ENCODE measurements at regions not wholly inside any gene's neighbourhood (a gene's known extent, or its start where the extent isn't known, plus 50 kb on each side); places are given as distances from the start of the nearest gene placed in this dataset.
"Not testable (repeated sequence)": the region's sequence is repeated elsewhere in the genome, so short reads cannot be mapped to it uniquely, and the experiment has no call there.

DNA sequence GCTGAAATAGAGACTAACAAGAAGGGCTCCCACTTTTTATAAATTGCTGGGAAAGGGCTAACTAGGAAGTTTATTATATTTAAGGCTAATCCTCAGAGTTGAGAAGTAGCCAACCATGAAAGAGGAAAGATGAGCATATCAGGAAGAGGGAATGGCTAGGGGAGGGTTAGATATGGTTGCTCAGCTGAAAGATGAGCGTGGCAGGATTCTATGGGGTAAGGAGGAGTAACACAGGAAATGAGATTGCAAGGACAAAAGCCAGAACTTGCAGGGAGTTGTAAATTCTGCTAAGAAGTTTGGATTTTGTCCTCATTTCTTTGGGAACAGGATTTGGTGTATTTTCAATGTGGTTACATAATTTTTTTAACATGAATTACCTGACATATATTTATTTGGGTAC, 127.4 kb upstream of the ATP2B1 start:
- FAIRE-seq, result no peak
- no peak for DNase-seq (ENCODE audit: low spot score)

DNA sequence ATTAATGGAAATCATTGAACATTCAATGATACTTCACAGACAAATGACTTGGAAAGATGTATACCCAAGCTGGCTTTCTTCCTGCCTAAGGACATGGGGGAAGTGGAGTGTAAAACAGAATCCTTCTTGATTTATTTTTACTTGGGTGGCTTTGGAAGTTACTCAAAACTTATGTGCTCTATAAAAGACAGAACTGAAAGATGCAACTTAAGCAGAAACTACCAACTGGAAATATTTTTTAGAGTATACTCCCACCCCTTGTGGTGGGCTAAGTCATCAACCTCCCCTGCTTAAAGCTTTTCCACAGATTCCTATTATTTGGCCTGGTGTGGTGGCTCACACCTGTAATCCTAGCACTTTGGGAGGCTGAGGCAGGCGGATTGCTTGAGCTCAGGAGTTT, 126.0 kb upstream of the ATP2B1 start:
- FAIRE-seq (no peak), DNase-seq (ENCODE audit: low spot score) (no peak)

DNA sequence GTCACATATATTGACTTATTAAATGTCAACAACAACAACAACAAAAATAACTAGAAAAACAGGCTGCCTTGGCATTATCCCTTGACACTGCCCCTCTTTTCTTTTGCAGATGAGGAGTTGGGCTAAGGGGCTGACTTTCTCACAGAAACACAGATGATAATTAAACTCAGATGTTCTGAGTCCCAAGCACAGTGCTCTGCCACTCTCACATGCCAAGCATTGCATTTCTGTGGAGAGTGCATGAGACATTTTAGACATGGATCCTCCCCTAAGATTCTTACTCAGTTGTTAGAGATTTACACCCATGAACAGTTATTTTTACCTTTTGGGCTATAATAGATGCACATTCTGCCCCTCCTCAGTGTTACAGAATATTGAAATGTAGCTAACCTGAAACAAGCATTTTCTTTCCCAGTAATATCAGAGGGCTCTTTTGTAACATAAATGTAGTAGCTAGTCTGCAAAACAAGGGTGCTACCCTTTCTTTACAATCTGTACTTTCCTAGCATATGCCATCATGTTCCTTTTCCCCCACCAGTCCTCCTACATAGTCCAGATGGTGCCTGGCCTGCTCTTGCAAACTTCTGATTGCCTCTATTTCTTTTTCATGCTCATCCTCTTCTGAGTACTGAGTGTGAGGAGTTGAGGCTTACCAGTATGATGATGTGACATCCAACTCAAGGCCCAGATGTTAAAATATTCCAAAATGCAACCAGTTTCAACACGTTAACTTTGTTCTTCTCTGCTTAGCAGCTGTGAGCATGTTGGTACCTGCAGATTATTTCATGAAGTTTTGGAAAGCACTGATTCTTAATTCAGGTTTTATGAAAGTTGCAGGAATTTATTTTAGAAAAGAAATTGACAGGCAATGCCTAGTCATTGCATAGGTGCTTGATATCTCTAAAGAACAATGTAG, 125.0 kb upstream of the ATP2B1 start:
- DNase-seq (ENCODE audit: low spot score), result no peak
- no peak for FAIRE-seq

DNA sequence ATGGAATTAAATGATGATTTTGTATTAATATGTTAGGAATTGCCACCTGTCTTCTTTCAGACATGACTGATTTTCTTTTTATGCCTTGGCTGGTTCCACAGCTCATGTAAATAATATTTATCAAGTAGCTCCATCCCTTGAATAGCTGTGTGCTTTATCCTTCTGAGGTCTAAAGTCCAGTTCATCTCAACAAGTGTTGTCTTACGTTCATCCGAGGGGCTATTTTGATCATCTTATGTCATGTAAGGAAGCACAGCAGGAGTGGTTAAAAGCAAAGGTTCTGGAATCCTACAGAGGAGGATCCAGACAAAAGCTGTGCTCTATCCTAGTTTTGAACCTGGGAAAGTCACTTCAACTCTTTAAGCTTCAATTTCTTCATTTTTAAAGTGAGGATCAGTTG, 123.7 kb upstream of the ATP2B1 start:
- FAIRE-seq (no peak), DNase-seq (ENCODE audit: low spot score) (no peak)

DNA sequence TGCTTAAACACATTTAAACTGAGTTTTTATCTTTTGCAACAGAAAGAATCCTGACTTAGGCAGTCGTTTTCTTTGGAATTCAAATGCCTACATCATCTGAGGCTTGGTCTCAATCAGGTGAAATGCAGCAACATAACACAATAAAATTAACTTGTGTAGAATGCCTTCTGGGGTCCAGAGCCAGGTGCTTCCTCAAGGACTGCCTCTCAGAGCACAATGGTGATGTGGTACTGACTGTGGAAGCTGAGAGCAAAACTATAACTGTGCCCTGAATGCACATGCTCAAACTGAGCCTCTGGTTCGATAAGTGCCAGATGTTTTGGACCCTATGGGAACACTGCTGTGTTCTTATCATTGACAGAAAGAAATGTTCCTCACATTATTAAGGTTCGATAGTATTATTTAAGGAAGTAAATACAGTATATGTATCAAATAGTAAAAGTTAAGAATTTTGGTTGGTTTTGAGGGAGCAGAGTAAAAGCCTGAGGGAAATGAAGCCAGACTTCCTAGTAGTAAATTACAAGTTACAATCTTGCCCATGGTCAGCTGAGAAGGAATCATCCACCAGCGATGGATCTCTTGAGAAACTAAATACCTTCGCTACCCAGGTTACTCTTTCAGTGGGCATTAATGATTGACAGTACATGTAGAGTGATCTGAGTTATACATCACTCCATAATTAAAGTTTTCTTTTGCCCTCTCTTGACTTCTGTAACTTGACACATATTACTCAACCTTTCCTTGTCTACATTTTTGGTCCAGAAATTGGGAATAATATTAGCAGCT, 122.9 kb upstream of the ATP2B1 start:
- FAIRE-seq (no peak), DNase-seq (ENCODE audit: low spot score) (no peak)

DNA sequence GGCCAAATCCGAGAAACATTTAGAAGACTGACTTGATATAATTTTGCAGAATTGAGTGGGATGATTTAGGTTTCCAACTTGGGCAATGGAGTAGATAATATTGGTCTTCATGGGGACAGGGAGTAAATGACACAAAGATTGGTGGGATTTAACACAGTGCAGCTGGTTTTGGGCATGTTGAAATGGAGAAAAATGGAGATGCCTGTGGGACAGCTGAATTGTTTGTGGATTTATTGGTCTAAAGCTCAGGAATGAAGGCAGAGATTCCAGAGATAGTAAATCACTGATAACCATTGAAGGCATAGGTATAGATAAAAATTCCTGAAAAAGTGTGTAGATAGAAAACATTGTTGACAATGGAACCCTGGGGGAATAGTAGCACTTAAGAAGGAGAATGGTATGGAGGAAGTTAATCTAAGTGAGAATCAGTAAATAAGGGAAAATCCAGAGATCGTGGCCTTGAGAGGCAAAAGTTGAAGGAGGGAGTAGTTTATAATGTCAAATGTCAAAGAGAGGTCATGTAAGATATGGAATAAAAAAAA, 120.9 kb upstream of the ATP2B1 start:
- FAIRE-seq (no peak), DNase-seq (ENCODE audit: low spot score) (no peak)

DNA sequence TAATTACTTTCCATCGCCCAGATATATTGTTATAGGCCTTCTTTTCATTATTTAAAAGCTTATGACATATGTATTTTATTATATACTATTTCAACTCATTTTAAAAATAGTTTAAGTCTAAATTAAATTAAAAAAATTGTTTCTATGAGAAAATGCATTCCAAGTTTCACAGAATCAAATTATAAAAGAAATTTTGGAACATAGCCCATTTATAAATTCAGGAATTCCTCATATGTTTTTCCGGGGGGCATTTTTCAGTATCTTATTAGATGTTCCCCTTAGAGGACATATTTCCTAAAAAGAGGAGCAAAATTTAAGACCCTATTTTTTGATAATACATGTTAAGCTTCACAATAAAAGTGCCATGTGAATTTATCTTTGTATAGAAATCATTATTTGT, 119.9 kb upstream of the ATP2B1 start:
- FAIRE-seq (no peak), DNase-seq (ENCODE audit: low spot score) (no peak)

DNA sequence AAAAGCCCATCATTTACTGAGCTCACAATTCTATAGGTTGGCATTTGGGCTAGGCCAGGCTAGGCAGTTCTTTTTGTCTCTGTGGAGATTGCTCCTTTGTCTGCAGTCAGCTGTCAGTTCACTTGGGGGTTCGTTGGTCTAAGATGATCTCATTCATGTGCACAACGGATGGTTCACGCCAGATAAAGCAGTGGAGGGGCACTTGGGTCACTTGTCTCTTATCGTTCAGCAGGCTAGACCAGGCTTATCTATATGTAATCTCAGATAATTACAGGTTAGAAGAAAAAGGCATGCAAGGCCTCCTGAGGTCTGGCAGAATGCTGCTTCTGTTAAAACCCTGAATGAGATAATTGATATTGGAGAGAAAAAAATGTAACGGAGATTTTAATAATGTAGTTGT, 119.0 kb upstream of the ATP2B1 start:
- FAIRE-seq, result no peak
- DNase-seq (ENCODE audit: low spot score), result no peak

DNA sequence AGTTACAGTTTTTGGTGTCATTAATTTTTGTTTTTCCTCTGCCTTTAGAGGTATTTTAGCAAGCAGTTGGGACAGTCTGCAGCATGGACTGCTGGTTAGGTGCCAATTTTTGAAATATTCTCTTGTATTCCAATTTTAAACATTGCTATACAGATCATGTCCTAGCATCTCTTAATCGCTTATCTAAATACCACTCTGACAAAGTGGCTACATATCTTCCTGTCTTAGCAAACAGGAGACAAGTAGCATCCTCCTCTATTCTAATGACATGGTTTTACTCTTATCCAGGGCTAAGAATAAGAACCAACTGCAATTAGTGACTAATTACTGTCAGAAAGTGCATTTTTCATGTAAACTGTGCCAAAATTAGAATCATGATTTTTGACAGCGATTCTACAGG, 117.8 kb upstream of the ATP2B1 start:
- no peak for FAIRE-seq

DNA sequence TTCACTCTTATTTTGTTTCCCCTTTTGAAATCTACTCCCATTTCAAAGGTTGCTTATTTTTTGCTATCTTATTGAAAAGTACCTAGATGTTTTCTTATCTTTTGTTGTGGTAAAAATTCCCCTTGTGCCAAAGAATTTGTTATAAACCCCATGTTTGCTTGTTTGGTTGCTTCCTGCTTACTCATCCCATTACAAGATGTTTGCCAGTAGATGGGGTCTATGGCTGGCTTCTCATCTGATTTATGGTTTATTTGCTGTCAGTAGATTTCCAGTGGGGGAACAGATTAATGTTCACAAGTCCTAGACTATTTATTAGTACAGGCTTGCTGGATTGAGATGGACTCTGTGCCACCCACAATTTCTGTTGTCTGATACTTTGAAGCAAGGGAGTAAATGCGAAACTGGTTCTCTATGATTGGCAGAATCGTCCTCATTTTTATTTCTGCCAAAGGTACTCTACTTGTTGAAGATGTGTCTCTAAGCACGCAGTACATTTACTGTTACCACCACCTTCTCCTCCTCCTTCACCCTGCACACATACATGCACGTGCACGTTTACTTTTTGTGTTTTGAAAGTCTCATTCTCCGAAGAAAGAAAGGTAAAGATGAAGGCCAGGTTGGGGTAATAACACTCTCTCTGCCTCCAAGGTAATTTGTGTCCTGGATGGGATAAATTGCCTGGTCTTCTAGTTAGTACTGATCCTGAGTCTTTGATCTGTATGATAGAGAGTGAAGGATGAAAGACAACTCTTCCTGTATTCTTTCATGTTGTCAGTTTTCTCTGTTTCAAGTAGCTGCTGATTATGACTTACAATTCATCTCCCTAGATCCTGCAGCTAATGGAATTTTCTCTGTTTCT, 117.2 kb upstream of the ATP2B1 start:
- peak; percentile 12 for DNase-seq (ENCODE audit: low spot score)
- no peak for FAIRE-seq

More for the DNA sequence above, 117.8 kb upstream of the ATP2B1 start:
- DNase-seq (ENCODE audit: low spot score), result no peak

DNA sequence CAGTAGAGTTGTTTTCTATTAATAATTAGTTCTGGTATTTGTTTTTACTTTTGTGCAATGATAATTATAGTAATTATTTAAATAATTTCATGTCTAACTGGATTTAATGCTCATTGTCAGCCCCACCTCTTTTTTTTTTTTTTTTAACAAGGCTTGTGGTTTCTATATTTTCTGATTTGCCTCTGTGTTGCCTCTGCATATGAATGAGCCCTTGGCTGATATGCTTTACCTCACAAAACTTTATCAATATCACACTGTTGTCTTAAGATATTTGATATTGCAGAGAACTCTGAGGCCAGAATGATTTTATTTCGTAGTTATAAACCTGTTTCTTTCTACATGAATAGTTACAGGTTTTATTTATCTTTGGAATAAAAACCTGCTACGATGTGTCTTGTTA, 116.2 kb upstream of the ATP2B1 start:
- DNase-seq (ENCODE audit: low spot score), result no peak
- no peak for FAIRE-seq

DNA sequence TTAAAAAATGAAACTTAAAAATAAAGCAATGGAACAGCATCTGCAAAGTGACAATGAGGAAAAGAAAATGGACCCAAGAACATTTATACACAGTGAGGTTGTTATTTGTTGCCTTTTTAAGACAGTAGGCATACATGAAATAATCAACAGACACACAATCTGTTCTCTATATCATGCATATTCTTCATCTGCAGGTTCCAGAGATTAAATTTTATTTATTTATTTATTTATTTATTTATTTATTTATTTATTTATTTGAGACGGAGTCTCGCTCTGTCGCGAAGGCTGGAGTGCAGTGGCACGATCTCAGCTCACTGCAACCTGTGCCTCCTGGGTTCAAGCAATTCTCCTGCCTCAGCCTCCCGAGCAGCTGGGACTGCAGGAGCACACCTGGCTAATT, 114.4 kb upstream of the ATP2B1 start:
- not testable (repeated sequence) for DNase-seq (ENCODE audit: low spot score); FAIRE-seq

DNA sequence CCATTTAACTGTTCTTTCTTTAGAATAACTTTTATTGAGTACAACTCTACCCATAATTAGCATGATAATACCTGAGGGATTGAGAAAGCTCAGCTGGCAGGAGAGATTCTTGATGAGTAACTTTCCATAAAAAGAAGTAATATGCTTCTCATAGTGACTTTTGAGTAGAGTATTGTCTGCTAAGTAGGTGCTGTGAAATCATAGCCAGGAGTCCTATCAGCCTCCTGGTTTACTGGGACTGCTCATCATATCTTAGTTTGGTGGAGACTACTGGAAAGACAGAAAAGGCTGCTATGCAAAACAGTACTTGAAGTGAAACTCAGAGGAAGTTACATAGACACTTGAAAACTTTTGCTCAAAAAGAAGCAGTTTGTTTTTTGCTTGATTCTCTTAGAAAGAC, 113.3 kb upstream of the ATP2B1 start:
- no peak for DNase-seq (ENCODE audit: low spot score)
- no peak for FAIRE-seq

DNA sequence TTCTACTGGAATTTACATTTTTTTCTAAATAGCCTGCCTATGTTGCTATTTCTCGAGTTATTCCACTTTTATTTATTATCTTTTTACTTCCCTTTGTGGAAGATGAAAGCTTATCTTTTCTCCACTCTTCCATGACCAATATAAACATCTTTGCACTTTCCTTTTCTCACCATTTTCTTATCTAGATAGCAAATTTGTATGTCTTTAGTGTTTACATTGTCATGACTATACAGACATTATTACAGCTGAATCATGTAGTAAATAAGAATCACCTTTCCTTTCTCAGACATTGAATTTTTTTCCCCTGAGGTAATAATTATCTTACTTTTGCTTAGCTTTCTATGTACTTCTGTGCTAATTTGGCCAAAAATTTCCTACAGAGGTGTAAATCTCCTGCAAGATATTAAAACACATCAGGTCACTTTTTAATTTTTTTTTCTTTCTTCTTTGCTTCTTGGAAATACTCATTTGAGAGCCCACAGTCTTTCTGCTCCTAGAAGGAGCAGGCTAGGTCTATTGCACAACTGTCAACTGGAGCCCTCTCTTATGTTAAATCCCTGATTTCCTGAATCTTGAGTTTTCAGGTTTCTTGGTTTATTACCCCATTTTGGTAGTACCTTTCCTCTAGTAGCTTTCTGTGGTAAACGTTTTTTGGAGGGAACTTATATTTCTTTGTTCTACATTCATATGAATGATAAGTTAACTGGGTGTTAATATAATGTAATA, 109.0 kb upstream of the ATP2B1 start:
- FAIRE-seq (no peak), DNase-seq (ENCODE audit: low spot score) (no peak)

DNA sequence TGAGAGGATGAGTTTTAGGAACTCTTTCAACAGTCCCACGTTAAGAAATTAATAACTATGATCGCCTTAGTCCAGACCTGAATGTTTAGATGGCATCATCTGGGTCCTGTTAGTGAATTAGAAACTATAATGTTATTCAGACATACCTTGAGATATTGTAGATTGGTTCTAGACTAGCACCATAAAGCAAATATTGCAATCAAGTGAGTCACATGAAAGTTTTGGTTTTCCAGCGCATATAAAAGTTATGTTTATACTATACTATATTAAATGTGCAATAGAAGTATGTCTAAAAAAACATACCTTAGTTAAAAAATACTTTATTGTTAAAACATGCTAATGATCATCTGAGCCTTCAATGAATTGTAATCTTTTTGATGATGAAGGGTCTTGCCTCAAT, 106.6 kb upstream of the ATP2B1 start:
- FAIRE-seq (no peak), DNase-seq (ENCODE audit: low spot score) (no peak)

DNA sequence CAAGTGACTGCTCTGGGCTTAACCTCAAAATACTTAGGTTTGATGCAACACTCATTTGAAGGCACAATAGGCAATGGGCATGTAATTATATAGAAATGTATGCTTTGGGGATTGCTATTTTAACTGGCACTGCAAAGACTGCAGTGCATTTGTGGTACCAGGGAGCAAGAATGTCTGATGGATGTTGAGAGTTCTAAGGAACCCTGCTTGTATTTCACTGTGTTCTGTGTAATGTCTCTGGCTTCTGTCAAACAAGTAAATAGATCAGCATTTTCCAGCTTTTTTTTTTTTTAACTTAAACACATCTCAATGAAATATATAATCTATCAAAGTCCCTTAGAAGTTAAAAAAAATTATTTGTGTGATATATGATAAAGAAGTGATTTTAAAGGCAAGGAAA, 94.8 kb upstream of the ATP2B1 start:
- FAIRE-seq (no peak), DNase-seq (ENCODE audit: low spot score) (no peak)

DNA sequence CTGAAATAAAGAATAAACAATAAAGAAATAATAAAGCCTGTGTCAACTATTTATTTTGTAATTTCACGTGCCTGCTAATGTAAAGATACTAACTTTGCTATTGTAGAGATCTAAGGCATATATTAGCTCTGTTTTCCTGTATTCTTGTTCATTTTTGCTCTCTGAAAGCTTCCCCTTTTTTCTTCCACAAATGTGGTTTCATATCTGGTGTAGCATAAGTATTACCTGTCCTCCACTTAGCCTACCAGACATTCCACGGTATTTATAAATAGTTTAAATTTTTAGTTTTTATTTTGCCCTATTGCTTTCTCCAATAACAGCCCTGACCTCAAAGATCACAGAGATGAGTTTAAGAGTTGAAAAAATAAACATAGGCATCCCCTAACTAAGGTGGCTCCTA, 92.6 kb upstream of the ATP2B1 start:
- FAIRE-seq, result no peak
- no peak for DNase-seq (ENCODE audit: low spot score)

DNA sequence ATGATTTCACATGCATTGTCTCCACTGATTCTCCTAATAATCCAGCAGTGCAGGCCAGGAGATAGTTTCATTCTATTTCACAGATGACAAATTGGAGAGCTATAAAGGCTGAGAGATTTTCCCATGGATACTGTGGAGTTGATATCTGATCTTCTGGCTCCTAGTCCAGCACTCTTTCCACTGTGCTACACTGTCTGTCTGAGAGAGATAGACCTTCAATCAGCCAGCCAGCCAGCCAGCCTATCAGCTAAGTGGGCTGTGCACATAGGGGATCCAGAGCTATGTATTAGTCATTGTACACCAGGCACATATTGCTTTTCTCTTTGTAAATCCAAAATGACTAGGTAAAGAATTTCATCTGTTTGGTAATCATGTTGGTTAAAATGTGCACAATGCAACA, 91.8 kb upstream of the ATP2B1 start:
- DNase-seq (ENCODE audit: low spot score) (no peak), FAIRE-seq (no peak)

DNA sequence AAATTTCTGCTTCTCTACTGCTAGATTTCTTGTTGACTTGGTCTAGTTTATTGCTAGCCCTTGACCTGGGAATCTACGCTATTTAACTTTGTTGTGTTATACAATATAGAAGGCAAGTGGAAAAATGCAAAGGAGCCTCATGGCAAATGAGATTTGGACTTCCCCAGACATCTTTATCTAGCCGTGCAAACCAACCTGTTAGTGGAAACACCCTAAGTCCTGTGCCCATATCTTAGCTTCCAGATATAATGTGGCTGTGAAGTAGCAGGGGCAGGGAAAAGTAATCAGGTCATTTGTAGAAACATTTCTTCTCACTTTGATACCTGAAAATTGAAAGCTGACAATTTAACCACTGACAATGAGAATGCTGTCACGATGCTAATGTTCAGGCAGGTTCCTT, 90.7 kb upstream of the ATP2B1 start:
- no peak for DNase-seq (ENCODE audit: low spot score)
- FAIRE-seq, result no peak

DNA sequence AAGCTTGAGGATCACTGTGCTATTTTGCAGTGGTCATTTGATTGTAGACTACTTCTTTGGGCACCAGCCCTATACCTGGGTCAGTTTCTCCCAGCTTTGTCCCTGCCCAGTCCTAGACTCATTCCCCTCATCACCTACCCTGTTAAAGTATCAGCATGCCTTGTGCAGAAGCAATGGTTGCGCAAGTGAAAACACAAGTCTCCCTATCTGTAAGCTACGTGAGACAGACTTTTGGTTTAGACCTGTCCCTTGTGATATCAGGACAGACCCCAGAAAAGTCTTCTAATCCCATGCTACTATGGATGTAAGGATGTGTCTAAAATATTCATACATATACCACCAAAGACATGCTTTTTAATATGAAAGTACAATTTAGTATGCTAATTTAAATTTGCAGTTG, 88.8 kb upstream of the ATP2B1 start:
- FAIRE-seq (no peak), DNase-seq (ENCODE audit: low spot score) (no peak)

Measured in urothelium cell line (cell line).